Keratinocyte (primary cell): ENCODE measurements at regions not wholly inside any gene's neighbourhood (a gene's known extent, or its start where the extent isn't known, plus 50 kb on each side); places are given as distances from the start of the nearest gene placed in this dataset.

Source experiments
- EZH2 ChIP-seq: IDR thresholded peaks from one replicate; pipeline ENCODE4 v1.6.1; 2012; ENCODE audit warnings: inconsistent platforms, mild to moderate bottlenecking, low read length, moderate library complexity
- TF ChIP-seq, protein P1 (sequence below), 3 experiments: IDR thresholded peaks in 1 of 3; conservative IDR thresholded peaks in 1 of 3; optimal IDR thresholded peaks in 1 of 3; 2 replicates in 2 of 3; 3 replicates in 1 of 3; pipeline versions ENCODE3 to v1.5.1; 2011; ENCODE audit warnings: low read length in 3 of 3, mild to moderate bottlenecking in 3 of 3, moderate library complexity in 2 of 3, control low read depth in 1 of 3, inconsistent platforms in 1 of 3; ENCODE audit not compliant: insufficient read depth in 2 of 3; ENCODE audit errors: extremely low read depth in 1 of 3

DNA sequence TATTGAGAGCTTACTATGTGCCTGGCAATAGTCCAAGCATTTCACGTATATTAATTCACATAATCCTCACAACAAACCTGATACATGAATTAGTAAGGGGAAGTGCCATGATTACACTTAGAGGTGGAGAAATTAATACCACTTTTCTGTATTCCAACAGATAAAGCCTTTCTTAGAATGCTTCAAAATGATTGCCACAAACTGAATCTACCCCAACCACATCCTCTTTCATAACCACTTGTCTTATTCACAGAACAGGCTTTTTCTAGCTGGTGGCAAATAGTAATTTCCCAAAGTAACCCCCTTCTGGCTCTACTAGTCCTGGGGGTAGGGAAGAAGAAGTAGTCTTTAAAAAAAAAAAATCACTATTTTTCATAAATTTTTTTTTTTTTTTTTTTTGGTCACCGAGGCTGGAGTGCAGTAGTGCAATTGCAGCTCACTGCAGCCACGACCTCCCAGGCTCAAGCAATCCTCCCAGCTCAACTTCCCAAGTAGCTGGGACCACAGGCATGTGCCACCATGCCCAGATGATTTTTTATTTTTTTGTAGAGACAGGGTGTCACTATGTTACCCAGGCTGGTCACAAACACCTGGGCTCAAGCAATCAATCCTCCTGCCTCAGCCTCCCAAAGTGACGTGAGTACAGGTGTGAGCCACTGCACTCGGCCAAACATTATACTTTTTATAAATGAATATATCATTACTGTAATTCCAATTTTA is 59.0 kb upstream of the ARID2 start:
- TF ChIP-seq, protein P1, sequence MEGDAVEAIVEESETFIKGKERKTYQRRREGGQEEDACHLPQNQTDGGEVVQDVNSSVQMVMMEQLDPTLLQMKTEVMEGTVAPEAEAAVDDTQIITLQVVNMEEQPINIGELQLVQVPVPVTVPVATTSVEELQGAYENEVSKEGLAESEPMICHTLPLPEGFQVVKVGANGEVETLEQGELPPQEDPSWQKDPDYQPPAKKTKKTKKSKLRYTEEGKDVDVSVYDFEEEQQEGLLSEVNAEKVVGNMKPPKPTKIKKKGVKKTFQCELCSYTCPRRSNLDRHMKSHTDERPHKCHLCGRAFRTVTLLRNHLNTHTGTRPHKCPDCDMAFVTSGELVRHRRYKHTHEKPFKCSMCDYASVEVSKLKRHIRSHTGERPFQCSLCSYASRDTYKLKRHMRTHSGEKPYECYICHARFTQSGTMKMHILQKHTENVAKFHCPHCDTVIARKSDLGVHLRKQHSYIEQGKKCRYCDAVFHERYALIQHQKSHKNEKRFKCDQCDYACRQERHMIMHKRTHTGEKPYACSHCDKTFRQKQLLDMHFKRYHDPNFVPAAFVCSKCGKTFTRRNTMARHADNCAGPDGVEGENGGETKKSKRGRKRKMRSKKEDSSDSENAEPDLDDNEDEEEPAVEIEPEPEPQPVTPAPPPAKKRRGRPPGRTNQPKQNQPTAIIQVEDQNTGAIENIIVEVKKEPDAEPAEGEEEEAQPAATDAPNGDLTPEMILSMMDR (optimal IDR thresholded peaks at IDR 0.05 in 1 of 3, IDR thresholded peaks at IDR 0.05 in 1 of 3, conservative IDR thresholded peaks at IDR 0.05 in 1 of 3; ENCODE audit: extremely low read depth in 1 of 3, insufficient read depth in 2 of 3, low read length in 3 of 3): no peak
- no peak for TF ChIP-seq EZH2
